ENCODE measurements at regions not wholly inside any gene's neighbourhood (a gene's known extent, or its start where the extent isn't known, plus 50 kb on each side); places are given as distances from the start of the nearest gene placed in this dataset.

DNA sequence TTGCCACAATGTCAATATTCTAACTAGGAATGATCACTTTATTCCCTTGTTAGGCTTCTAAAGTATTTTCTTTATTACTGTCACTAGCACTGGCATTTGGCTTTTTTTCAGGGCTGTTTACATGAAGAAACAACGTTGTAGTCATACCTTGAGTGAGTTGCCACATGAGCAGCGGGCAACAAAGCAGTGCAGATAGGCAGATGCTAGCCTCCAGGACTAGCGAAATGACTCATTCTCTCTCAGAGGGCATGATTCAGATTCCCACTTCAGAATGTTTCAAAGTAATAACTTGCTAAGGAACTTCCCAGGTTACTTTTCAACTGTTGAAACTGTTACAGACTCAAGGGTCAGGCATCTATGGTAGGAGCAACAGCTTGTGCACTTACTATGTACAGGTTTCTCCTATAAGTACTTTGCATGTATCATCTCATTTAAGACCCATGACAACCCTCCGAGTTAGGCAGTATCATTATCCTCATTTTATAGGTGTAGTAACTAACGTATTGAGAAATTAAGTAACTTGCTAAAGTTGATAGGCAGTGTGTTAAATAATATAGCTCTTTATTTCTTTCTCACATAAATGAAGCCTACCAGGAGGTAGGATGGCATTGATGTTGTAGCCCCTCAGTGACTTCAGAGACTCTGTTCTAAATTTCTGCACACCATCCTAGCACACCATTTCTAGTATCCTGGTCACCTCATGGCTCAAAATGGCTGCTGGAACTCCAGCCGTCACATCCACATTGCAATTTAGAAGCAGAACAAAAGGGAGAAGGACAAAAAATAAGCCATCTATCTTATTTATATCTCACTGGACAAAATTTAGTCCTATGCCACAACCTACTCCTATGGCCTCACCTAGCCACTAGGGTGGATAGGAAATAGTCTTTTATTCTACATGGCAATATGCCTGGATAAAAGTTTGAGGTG, 83.3 kb downstream of the ICOS start:
- TF ChIP-seq, protein P1, sequence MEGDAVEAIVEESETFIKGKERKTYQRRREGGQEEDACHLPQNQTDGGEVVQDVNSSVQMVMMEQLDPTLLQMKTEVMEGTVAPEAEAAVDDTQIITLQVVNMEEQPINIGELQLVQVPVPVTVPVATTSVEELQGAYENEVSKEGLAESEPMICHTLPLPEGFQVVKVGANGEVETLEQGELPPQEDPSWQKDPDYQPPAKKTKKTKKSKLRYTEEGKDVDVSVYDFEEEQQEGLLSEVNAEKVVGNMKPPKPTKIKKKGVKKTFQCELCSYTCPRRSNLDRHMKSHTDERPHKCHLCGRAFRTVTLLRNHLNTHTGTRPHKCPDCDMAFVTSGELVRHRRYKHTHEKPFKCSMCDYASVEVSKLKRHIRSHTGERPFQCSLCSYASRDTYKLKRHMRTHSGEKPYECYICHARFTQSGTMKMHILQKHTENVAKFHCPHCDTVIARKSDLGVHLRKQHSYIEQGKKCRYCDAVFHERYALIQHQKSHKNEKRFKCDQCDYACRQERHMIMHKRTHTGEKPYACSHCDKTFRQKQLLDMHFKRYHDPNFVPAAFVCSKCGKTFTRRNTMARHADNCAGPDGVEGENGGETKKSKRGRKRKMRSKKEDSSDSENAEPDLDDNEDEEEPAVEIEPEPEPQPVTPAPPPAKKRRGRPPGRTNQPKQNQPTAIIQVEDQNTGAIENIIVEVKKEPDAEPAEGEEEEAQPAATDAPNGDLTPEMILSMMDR (IDR thresholded peaks at IDR 0.05; ENCODE audit: low read depth, low read length, poor library complexity, severe bottlenecking), result no peak
- TF ChIP-seq EZH2phosphoT487 (IDR thresholded peaks at IDR 0.05; ENCODE audit: borderline replicate concordance, low read length), result no peak

All from DOHH2 (cell line).